ENCODE measurements at regions not wholly inside any gene's neighbourhood (a gene's known extent, or its start where the extent isn't known, plus 50 kb on each side); places are given as distances from the start of the nearest gene placed in this dataset.
"Not testable (repeated sequence)": the region's sequence is repeated elsewhere in the genome, so short reads cannot be mapped to it uniquely, and the experiment has no call there.

DNA sequence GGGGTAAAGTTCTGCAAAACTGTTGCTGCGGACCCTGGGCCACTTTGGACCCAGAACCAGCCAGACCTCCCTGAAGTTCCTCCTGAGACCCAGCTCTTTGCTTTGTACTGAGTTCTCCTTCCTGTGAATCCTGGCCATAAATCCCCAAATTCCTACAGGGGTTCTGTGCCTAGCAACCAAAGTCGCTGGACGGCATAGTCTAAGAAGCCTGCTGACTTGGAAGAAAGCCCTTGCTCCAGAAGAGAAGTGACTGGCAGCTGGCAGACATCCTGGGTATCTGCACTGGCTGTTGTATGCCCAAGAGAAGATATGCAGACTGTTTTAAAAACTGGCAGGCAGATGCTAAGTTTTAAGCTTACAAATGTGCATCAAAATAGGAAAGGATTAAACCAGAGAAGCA is 99.9 kb upstream of the SLC24A4 start:
- DNase-seq (ENCODE audit: insufficient read length, low spot score) (no peak), FAIRE-seq (no peak)
- TF ChIP-seq POLR2AphosphoS5 (IDR thresholded peaks at IDR 0.05; ENCODE audit: low read depth, low read length) = no peak
- TF ChIP-seq SPI1 (IDR thresholded peaks at IDR 0.05; ENCODE audit: low read depth, low read length) = no peak
- no peak for TF ChIP-seq PAX5 (IDR thresholded peaks at IDR 0.05; ENCODE audit: insufficient read depth, low read length, severe bottlenecking)
- TF ChIP-seq POLR2A (IDR thresholded peaks at IDR 0.05; ENCODE audit: low read depth, low read length) = no peak
- no peak for TF ChIP-seq TAF1 (IDR thresholded peaks at IDR 0.05; ENCODE audit: low read depth, low read length)
- TF ChIP-seq POU2F2 (IDR thresholded peaks at IDR 0.05; ENCODE audit: low read depth, low read length) = no peak

DNA sequence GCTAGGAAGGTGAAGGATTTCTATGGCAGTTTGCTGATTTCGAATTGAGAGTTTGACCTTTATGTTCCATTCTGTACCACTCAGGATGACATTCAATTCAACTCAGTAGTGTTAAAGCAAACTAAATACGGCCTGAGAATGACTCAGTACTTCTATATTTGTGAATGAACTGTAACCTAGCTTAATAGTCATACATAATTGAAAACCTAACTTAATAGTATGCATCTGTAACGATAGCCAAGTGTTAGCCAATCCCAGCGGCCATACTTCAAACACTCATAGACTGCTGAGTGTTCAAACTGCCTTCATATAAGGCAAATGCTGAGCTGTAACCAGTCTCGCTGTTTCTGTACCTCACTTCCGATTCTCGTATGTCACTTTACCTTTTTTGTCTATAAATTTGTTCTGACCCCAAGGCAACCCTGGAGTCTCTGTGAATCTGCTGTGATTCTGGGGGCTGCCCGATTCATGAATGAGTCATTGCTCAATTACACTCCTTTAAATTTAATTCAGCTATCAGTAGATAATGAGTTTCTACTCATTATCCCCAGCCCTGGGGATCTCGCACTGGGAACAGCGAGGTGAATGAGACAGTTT is 98.5 kb upstream of the SLC24A4 start:
- TF ChIP-seq POLR2AphosphoS5 (IDR thresholded peaks at IDR 0.05; ENCODE audit: low read depth, low read length) = no peak
- no peak for TF ChIP-seq POU2F2 (IDR thresholded peaks at IDR 0.05; ENCODE audit: low read depth, low read length)
- TF ChIP-seq SPI1 (IDR thresholded peaks at IDR 0.05; ENCODE audit: low read depth, low read length) = no peak
- TF ChIP-seq PAX5 (IDR thresholded peaks at IDR 0.05; ENCODE audit: insufficient read depth, low read length, severe bottlenecking) = no peak
- TF ChIP-seq POLR2A (IDR thresholded peaks at IDR 0.05; ENCODE audit: low read depth, low read length) = no peak
- TF ChIP-seq TAF1 (IDR thresholded peaks at IDR 0.05; ENCODE audit: low read depth, low read length) = no peak
- no peak for DNase-seq (ENCODE audit: insufficient read length, low spot score)
- no peak for FAIRE-seq

DNA sequence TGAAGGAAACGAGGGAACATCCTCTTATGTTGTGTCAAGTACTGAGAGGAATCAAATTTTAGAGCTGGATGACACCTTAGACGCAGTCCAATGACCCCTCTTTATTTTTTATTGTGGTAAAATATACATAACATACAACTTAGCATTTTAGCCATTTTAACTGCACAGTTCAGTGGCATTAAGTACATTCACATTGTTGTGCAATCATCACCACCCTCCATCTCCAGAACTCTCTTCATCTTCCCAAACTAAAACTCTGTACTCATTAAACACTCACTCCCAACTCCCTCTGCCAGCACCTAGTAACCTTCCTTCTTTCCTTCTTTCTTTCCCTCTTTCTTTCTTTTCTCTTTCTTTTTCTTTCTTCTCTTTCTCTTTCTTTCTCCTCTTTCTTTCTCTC is 97.2 kb upstream of the SLC24A4 start:
- DNase-seq (ENCODE audit: insufficient read length, low spot score) = no peak
- FAIRE-seq = no peak
- TF ChIP-seq PAX5 (IDR thresholded peaks at IDR 0.05; ENCODE audit: insufficient read depth, low read length, severe bottlenecking) (no peak), POU2F2 (IDR thresholded peaks at IDR 0.05; ENCODE audit: low read depth, low read length) (no peak), TAF1 (IDR thresholded peaks at IDR 0.05; ENCODE audit: low read depth, low read length) (no peak), POLR2A (IDR thresholded peaks at IDR 0.05; ENCODE audit: low read depth, low read length) (no peak), POLR2AphosphoS5 (IDR thresholded peaks at IDR 0.05; ENCODE audit: low read depth, low read length) (no peak), SPI1 (IDR thresholded peaks at IDR 0.05; ENCODE audit: low read depth, low read length) (no peak)

DNA sequence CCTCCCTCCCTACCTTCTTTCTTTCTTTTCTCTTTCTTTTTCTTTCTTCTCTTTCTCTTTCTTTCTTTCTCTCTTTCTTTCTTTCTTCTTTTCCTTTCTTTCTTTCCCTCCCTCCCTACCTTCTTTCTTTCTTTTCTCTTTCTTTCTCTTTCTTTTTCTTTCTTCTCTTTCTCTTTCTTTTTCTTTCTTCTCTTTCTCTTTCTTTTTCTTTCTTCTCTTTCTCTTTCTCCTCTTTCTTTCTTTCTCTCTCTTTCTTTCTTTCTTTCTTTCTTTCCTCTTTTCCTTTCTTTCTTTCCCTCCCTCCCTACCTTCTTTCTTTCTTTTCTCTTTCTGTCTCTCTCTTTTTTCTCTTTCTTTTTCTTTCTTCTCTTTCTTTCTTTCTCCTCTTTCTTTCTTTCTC is 96.8 kb upstream of the SLC24A4 start:
- DNase-seq (ENCODE audit: insufficient read length, low spot score); FAIRE-seq: not testable (repeated sequence)

DNA sequence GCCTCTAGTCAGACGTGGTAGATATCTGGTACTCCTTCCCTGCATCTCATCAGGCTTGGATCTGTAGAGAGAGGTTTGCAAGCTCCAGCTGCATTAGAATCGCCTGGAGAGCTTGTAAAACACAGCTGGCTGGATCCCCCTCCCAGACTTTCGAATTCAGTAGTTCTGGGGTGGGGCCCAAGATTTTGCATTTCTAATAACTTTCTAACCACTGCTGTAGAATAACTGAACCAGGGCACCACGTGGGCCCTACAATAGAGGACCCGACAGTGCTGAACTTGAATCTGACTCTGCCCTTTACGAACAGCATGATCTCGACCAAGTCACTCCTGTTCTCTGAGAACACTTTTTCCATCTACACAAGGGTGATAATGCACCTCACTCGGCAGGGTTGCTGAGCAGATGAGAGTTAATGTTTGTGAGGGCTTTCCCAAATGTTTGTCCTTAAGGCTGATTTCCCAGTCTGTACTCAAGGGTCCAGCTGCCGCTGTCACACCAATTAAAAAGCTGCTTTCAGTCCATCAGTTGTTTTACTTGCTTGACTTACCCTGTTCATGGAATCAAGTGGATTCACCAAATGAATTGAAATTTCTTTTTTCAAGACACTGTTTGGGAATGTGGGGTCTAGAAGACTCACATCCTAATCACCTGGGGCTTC is 86.6 kb upstream of the SLC24A4 start:
- TF ChIP-seq PAX5 (IDR thresholded peaks at IDR 0.05; ENCODE audit: insufficient read depth, low read length, severe bottlenecking) (no peak), POLR2AphosphoS5 (IDR thresholded peaks at IDR 0.05; ENCODE audit: low read depth, low read length) (no peak), SPI1 (IDR thresholded peaks at IDR 0.05; ENCODE audit: low read depth, low read length) (no peak), POLR2A (IDR thresholded peaks at IDR 0.05; ENCODE audit: low read depth, low read length) (no peak), POU2F2 (IDR thresholded peaks at IDR 0.05; ENCODE audit: low read depth, low read length) (no peak), TAF1 (IDR thresholded peaks at IDR 0.05; ENCODE audit: low read depth, low read length) (no peak)
- FAIRE-seq (no peak), DNase-seq (ENCODE audit: insufficient read length, low spot score) (no peak)

DNA sequence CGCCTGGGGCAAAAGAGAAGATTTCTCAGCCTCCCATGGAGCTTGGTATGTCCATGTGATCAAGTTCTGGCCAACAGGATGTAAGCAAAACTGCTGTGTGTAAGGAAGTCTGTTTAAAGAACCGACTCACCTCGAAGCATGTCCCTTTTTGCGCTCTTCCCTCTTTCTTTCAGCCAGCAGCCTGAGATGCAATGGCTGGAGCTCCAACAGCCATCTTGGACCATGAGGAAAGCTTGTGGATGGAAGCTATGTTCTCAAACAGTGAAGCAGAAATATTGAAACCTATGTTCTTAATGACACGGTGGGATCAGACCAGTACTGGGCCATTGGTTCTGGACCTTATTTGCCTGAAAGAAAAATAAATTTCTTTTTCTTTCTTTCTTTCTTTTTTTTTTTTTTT is 82.3 kb upstream of the SLC24A4 start:
- TF ChIP-seq PAX5 (IDR thresholded peaks at IDR 0.05; ENCODE audit: insufficient read depth, low read length, severe bottlenecking) = no peak
- no peak for TF ChIP-seq SPI1 (IDR thresholded peaks at IDR 0.05; ENCODE audit: low read depth, low read length)
- no peak for TF ChIP-seq POLR2AphosphoS5 (IDR thresholded peaks at IDR 0.05; ENCODE audit: low read depth, low read length)
- TF ChIP-seq POU2F2 (IDR thresholded peaks at IDR 0.05; ENCODE audit: low read depth, low read length) = no peak
- no peak for TF ChIP-seq POLR2A (IDR thresholded peaks at IDR 0.05; ENCODE audit: low read depth, low read length)
- TF ChIP-seq TAF1 (IDR thresholded peaks at IDR 0.05; ENCODE audit: low read depth, low read length) = no peak
- no peak for DNase-seq (ENCODE audit: insufficient read length, low spot score)
- FAIRE-seq = no peak

DNA sequence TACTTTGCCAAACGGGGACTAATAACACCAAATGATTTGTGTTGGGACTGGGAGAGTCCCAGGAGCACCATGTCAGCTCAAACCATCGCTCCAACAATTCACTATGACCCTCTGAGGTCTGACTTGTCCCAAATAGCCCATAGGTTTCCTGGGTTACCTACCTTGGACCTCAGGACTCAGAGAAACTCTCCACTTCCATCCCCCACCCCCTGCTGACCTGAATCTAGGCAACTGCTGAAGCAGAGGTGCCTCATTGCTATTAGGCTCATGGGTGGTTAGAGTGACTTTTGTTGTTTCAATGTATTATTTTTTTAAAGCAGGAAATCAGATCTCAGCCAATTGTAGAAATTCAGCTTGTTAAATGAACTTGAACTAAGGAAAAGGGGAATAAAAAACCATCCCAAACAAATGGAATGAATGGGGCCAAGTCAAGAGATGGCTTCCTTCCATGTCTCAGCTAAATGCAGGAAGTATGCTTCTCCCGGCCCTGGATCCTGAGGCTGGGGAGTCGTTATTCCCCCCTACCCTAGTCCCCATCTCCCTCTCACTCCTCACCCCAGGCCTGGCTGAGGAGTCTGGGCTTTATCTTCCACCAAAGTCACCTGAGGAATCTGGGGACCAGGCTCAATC is 80.9 kb upstream of the SLC24A4 start:
- DNase-seq (ENCODE audit: insufficient read length, low spot score) = no peak
- FAIRE-seq = no peak
- TF ChIP-seq POLR2AphosphoS5 (IDR thresholded peaks at IDR 0.05; ENCODE audit: low read depth, low read length) (no peak), POLR2A (IDR thresholded peaks at IDR 0.05; ENCODE audit: low read depth, low read length) (no peak), SPI1 (IDR thresholded peaks at IDR 0.05; ENCODE audit: low read depth, low read length) (no peak), PAX5 (IDR thresholded peaks at IDR 0.05; ENCODE audit: insufficient read depth, low read length, severe bottlenecking) (no peak), POU2F2 (IDR thresholded peaks at IDR 0.05; ENCODE audit: low read depth, low read length) (no peak), TAF1 (IDR thresholded peaks at IDR 0.05; ENCODE audit: low read depth, low read length) (no peak)

DNA sequence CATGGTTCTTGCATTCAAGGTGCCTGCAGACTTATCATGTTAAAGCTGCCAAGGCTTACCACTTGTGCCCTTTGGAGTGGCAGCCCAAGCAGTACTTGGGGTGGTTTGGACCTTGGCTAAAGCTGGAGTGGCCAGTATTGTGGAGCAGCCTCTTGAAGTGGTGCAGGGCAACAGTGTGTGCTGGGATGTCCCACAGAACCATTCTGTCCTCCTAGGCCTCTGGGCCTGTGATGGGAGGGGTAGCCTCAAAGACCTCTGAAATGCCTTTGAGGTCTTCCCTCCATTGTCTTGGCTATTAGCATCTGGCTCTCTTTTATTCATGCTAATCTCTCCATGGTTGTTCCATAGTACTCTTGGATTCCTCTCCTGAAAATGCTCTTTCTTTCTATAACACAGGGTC is 78.2 kb upstream of the SLC24A4 start:
- TF ChIP-seq POLR2A (IDR thresholded peaks at IDR 0.05; ENCODE audit: low read depth, low read length) (no peak), SPI1 (IDR thresholded peaks at IDR 0.05; ENCODE audit: low read depth, low read length) (no peak), POU2F2 (IDR thresholded peaks at IDR 0.05; ENCODE audit: low read depth, low read length) (no peak), TAF1 (IDR thresholded peaks at IDR 0.05; ENCODE audit: low read depth, low read length) (no peak), PAX5 (IDR thresholded peaks at IDR 0.05; ENCODE audit: insufficient read depth, low read length, severe bottlenecking) (no peak), POLR2AphosphoS5 (IDR thresholded peaks at IDR 0.05; ENCODE audit: low read depth, low read length) (no peak)
- FAIRE-seq (no peak), DNase-seq (ENCODE audit: insufficient read length, low spot score) (no peak)

DNA sequence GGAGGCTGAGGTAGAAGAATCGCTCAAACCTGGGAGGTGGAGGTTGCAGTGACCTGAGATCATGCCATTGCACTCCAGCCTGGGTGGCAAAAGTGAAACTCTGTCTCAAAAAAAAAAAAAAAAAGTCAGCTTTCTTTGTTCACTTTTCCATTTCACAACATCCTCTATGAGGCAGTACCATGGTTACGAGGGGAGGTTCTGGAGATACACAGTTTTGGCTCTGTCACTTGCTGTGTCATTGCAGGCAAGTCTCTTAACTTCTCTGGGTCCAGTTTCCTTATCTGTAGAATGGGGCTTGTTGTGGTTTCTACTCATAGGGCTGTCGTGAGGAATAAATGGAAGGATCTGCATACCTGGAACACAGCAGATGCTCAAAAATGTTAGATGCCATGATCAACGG is 75.6 kb upstream of the SLC24A4 start:
- FAIRE-seq = no peak
- TF ChIP-seq POLR2AphosphoS5 (IDR thresholded peaks at IDR 0.05; ENCODE audit: low read depth, low read length) (no peak), SPI1 (IDR thresholded peaks at IDR 0.05; ENCODE audit: low read depth, low read length) (no peak), POLR2A (IDR thresholded peaks at IDR 0.05; ENCODE audit: low read depth, low read length) (no peak), PAX5 (IDR thresholded peaks at IDR 0.05; ENCODE audit: insufficient read depth, low read length, severe bottlenecking) (no peak), TAF1 (IDR thresholded peaks at IDR 0.05; ENCODE audit: low read depth, low read length) (no peak), POU2F2 (IDR thresholded peaks at IDR 0.05; ENCODE audit: low read depth, low read length) (no peak)
- DNase-seq (ENCODE audit: insufficient read length, low spot score) = no peak

Data from GM12891 (cell line).